IMR-90 (cell line): ENCODE measurements at regions not wholly inside any gene's neighbourhood (a gene's known extent, or its start where the extent isn't known, plus 50 kb on each side); places are given as distances from the start of the nearest gene placed in this dataset.

Experiments used
- CHD1 ChIP-seq: IDR thresholded peaks from 2 replicates; pipeline ENCODE4 v1.6.1; 2012; ENCODE audit warnings: low read depth, low read length, improper control_type of control experiment
- CTCF ChIP-seq: conservative IDR thresholded peaks from 2 replicates; pipeline ENCODE4 v1.5.1; 2012; ENCODE audit warnings: mild to moderate bottlenecking, low read depth, low read length, improper control_type of control experiment
- FOS ChIP-seq: fragments of 150-350 bp; IDR thresholded peaks from 2 replicates; pipeline ENCODE4 v1.6.1; 2016; ENCODE audit warnings: low read depth, low read length
- POLR2A ChIP-seq: IDR thresholded peaks from 2 replicates; pipeline ENCODE4 v1.6.1; 2012; ENCODE audit warnings: mild to moderate bottlenecking, low read depth, low read length
- SMC3 ChIP-seq: fragments of 150-350 bp; IDR thresholded peaks from 2 replicates; pipeline ENCODE4 v1.6.1; 2016; ENCODE audit warnings: low read depth, mild to moderate bottlenecking, antibody characterized with exemption, low read length, moderate library complexity
- USF2 ChIP-seq: fragments of 150-350 bp; IDR thresholded peaks from 2 replicates; pipeline ENCODE4 v1.6.1; 2017; ENCODE audit warnings: mild to moderate bottlenecking, antibody characterized with exemption, low read length, low read depth

GRCh38 chr17:73747221-73748002, 103.2 kb upstream of the SDK2 start:
- no peak for TF ChIP-seq FOS
- TF ChIP-seq CTCF, result no peak
- no peak for TF ChIP-seq POLR2A
- no peak for TF ChIP-seq SMC3
- TF ChIP-seq CHD1, result no peak
- TF ChIP-seq USF2, result no peak
